BLaER1 treated with 17β-estradiol and CSF1 and Interleukin-3, amounts not matched to agents 10 nM and 100 nM (cell line): ENCODE measurements at regions not wholly inside any gene's neighbourhood (a gene's known extent, or its start where the extent isn't known, plus 50 kb on each side); places are given as distances from the start of the nearest gene placed in this dataset.

Source experiments
- H3K27ac ChIP-seq, 11 experiments: shearing (Covaris generic); formaldehyde crosslinking; 2 replicates each; pipeline ENCODE4 v1.8.1; 2022
- H3K27me3 ChIP-seq, 11 experiments: shearing (Covaris generic); formaldehyde crosslinking; 2 replicates each; pipeline ENCODE4 v1.8.1; 2022
- H3K36me3 ChIP-seq, 11 experiments: shearing (Covaris generic); formaldehyde crosslinking; 2 replicates each; pipeline ENCODE4 v1.8.1; 2022
- H3K4me1 ChIP-seq, 10 experiments: shearing (Covaris generic); formaldehyde crosslinking; 2 replicates each; pipeline ENCODE4 v1.8.1; 2022
- H3K4me2 ChIP-seq, 11 experiments: shearing (Covaris generic); formaldehyde crosslinking; 2 replicates each; pipeline ENCODE4 v1.8.1; 2022
- H3K4me3 ChIP-seq, 10 experiments: shearing (Covaris generic); formaldehyde crosslinking; 2 replicates each; pipeline ENCODE4 v1.8.1; 2022
- H3K9ac ChIP-seq, 11 experiments: shearing (Covaris generic); formaldehyde crosslinking; 2 replicates each; pipeline ENCODE4 v1.8.1; 2022
- H3K9me3 ChIP-seq, 11 experiments: shearing (Covaris generic); formaldehyde crosslinking; replicated peaks in 1 of 11; 2 replicates each; pipeline ENCODE4 v1.8.1; 2022
- H4K20me1 ChIP-seq, 11 experiments: shearing (Covaris generic); formaldehyde crosslinking; 2 replicates each; pipeline ENCODE4 v1.8.1; 2022
- Cebpa-rat ChIP-seq, 11 experiments: shearing (Covaris generic); IDR thresholded peaks; 2 replicates each; pipeline ENCODE4 v1.8.1; 2022

GRCh38 chr6:37580176-37580955 is 80.7 kb upstream of the CCDC167 start:
- Histone ChIP-seq H3K4me2 (peak overlapping the region in 4 of 11 experiments; percentile 2 to 33 (median 16); a peak in 3 of 22 replicates), H3K4me3 (no peak overlapping the region), H3K9ac (no peak overlapping the region), H3K36me3 (no peaks in the 10 kb centered on the region), H3K27ac (no peak overlapping the region), H3K27me3 (no peaks in the 10 kb centered on the region; a peak in 2 of 22 replicates), H4K20me1 (peaks cover 0 to 15% (median 0%) of the 10 kb centered on the region in 11 experiments; a peak in 1 of 22 replicates), H3K9me3 (no peaks in the 10 kb centered on the region), H3K4me1 (peaks cover 20 to 54% (median 48%) of the 10 kb centered on the region in 10 experiments)
- no peak for TF ChIP-seq Cebpa-rat (IDR thresholded peaks at IDR 0.05)

GRCh38 chr6:37579444-37580067 is 79.9 kb upstream of the CCDC167 start:
- Histone ChIP-seq H3K9me3 (no peaks in the 10 kb centered on the region), H3K4me2 (peak overlapping the region in 8 of 11 experiments; percentile 18 to 54 (median 46); a peak in 9 of 22 replicates), H3K36me3 (no peaks in the 10 kb centered on the region), H3K4me1 (peaks cover 20 to 55% (median 50%) of the 10 kb centered on the region in 10 experiments), H3K4me3 (no peak overlapping the region), H3K27me3 (no peaks in the 10 kb centered on the region; a peak in 2 of 22 replicates), H4K20me1 (peaks cover 0 to 9% (median 0%) of the 10 kb centered on the region in 11 experiments; a peak in 1 of 22 replicates), H3K9ac (0 out of 22 replicates have a peak overlapping the region, but pooled peaks of 1 of the 11 experiments have one; percentile 14), H3K27ac (no peak overlapping the region)
- TF ChIP-seq Cebpa-rat (IDR thresholded peaks at IDR 0.05): no peak

- Histone ChIP-seq H4K20me1 (peaks cover 0 to 4% (median 0%) of the 10 kb centered on the region in 11 experiments; a peak in 1 of 22 replicates), H3K9ac (no peak overlapping the region), H3K4me1 (peaks cover 14 to 41% (median 36%) of the 10 kb centered on the region in 10 experiments), H3K36me3 (no peaks in the 10 kb centered on the region), H3K9me3 (no peaks in the 10 kb centered on the region), H3K27me3 (no peaks in the 10 kb centered on the region), H3K4me2 (peak overlapping the region in 6 of 11 experiments; percentile 2 to 54 (median 48); a peak in 3 of 22 replicates), H3K27ac (no peak overlapping the region), H3K4me3 (no peak overlapping the region)
- TF ChIP-seq Cebpa-rat (IDR thresholded peaks at IDR 0.05): no peak
These were observed 78.4 kb upstream of the CCDC167 start for GRCh38 chr6:37578104-37578503.

- Histone ChIP-seq H3K4me2 (peak overlapping the region in 3 of 11 experiments; percentile 27 to 60 (median 55); a peak in 4 of 22 replicates), H3K4me3 (no peak overlapping the region), H3K9ac (no peak overlapping the region)
These were observed 76.6 kb upstream of the CCDC167 start for GRCh38 chr6:37576336-37576737.

GRCh38 chr6:37575221-37575620 is 75.5 kb upstream of the CCDC167 start:
- H3K9me3 ChIP-seq: no peaks in the 10 kb centered on the region
- no peak for TF ChIP-seq Cebpa-rat (IDR thresholded peaks at IDR 0.05)
- peaks cover 5 to 43% (median 40%) of the 10 kb centered on the region in 10 experiments; a peak in 19 of 20 replicates for H3K4me1 ChIP-seq
- H3K4me2 ChIP-seq: peak overlapping the region in 7 of 11 experiments; percentile 17 to 60 (median 29); a peak in 13 of 22 replicates
- no peak overlapping the region for H3K4me3 ChIP-seq
- no peaks in the 10 kb centered on the region for H3K36me3 ChIP-seq
- 0 out of 22 replicates have a peak overlapping the region, but pooled peaks of 1 of the 11 experiments have one; percentile 9 for H3K9ac ChIP-seq
- H3K27ac ChIP-seq: no peak overlapping the region
- H3K27me3 ChIP-seq: no peaks in the 10 kb centered on the region
- H4K20me1 ChIP-seq: peaks cover 0 to 5% (median 0%) of the 10 kb centered on the region in 11 experiments; a peak in 1 of 22 replicates

More at GRCh38 chr6:37576336-37576737, 76.6 kb upstream of the CCDC167 start:
- no peak for TF ChIP-seq Cebpa-rat (IDR thresholded peaks at IDR 0.05)
- no peaks in the 10 kb centered on the region for H3K36me3 ChIP-seq
- H3K27ac ChIP-seq: no peak overlapping the region
- H3K9me3 ChIP-seq: no peaks in the 10 kb centered on the region
- H4K20me1 ChIP-seq: no peaks in the 10 kb centered on the region
- peaks cover 9 to 33% (median 31%) of the 10 kb centered on the region in 10 experiments; a peak in 19 of 20 replicates for H3K4me1 ChIP-seq
- no peaks in the 10 kb centered on the region for H3K27me3 ChIP-seq

GRCh38 chr6:37572334-37572733 is 72.6 kb upstream of the CCDC167 start:
- Histone ChIP-seq H3K36me3 (no peaks in the 10 kb centered on the region), H4K20me1 (peaks cover 0 to 5% (median 0%) of the 10 kb centered on the region in 11 experiments; a peak in 1 of 22 replicates), H3K4me1 (peaks cover 19 to 61% (median 56%) of the 10 kb centered on the region in 10 experiments), H3K4me2 (no peak overlapping the region), H3K27me3 (no peaks in the 10 kb centered on the region), H3K4me3 (no peak overlapping the region), H3K27ac (no peak overlapping the region), H3K9ac (no peak overlapping the region), H3K9me3 (no peaks in the 10 kb centered on the region)
- TF ChIP-seq Cebpa-rat (IDR thresholded peaks at IDR 0.05): no peak

- Histone ChIP-seq H3K4me1 (peaks cover 26 to 69% (median 65%) of the 10 kb centered on the region in 10 experiments), H3K4me3 (no peak overlapping the region), H3K9ac (0 out of 22 replicates have a peak overlapping the region, but pooled peaks of 2 of the 11 experiments have one; percentile 25), H3K27me3 (peaks cover 0 to 5% (median 0%) of the 10 kb centered on the region in 11 experiments; a peak in 5 of 22 replicates), H3K27ac (peak overlapping the region in 1 of 11 experiments; percentile 12; a peak in 1 of 22 replicates), H3K4me2 (peak overlapping the region; percentile 22 to 96 (median 90)), H3K36me3 (no peaks in the 10 kb centered on the region), H4K20me1 (peaks cover 0 to 5% (median 0%) of the 10 kb centered on the region in 11 experiments; a peak in 1 of 22 replicates), H3K9me3 (no peaks in the 10 kb centered on the region)
- no peak for TF ChIP-seq Cebpa-rat (IDR thresholded peaks at IDR 0.05)
These were observed 70.9 kb upstream of the CCDC167 start for GRCh38 chr6:37570482-37571133.

GRCh38 chr6:37569743-37570481 is 70.2 kb upstream of the CCDC167 start:
- Histone ChIP-seq H3K27me3 (peaks cover 0 to 12% (median 0%) of the 10 kb centered on the region in 11 experiments; a peak in 6 of 22 replicates), H3K4me3 (no peak overlapping the region), H4K20me1 (peaks cover 0 to 5% (median 0%) of the 10 kb centered on the region in 11 experiments; a peak in 1 of 22 replicates), H3K4me1 (peaks cover 29 to 69% (median 66%) of the 10 kb centered on the region in 10 experiments), H3K36me3 (no peaks in the 10 kb centered on the region), H3K9ac (peak overlapping the region in 2 of 11 experiments; percentile 25 to 47; a peak in 2 of 22 replicates), H3K4me2 (peak overlapping the region; percentile 22 to 96 (median 90)), H3K27ac (peak overlapping the region in 2 of 11 experiments; percentile 1 to 19; a peak in 1 of 22 replicates), H3K9me3 (no peaks in the 10 kb centered on the region)
- no peak for TF ChIP-seq Cebpa-rat (IDR thresholded peaks at IDR 0.05)
